GM23248 (cell line): ENCODE measurements at regions not wholly inside any gene's neighbourhood (a gene's known extent, or its start where the extent isn't known, plus 50 kb on each side); places are given as distances from the start of the nearest gene placed in this dataset.

Source experiments
- DNase-seq: peaks from one replicate; pipeline ENCODE4 v3.0.0-alpha.2; 2015
- H2AFZ ChIP-seq: fragments of 200-600 bp; sonication (generic); 2 replicates; pipeline ENCODE4 v1.6.1; 2016; ENCODE audit warnings: antibody characterized with exemption
- H3F3A ChIP-seq: fragments of 200-600 bp; sonication (generic); 2 replicates; pipeline ENCODE4 v1.6.1; 2016; ENCODE audit warnings: mild to moderate bottlenecking, antibody characterized with exemption, mixed run types; ENCODE audit not compliant: insufficient read depth
- H3K27ac ChIP-seq: fragments of 200-600 bp; sonication (generic); 2 replicates; pipeline ENCODE4 v1.5.1; 2016; ENCODE audit warnings: mild to moderate bottlenecking
- H3K27me3 ChIP-seq: fragments of 200-600 bp; sonication (generic); replicated peaks from 2 replicates; pipeline ENCODE4 v1.6.1; 2016; ENCODE audit warnings: mild to moderate bottlenecking; ENCODE audit not compliant: insufficient read depth
- H3K36me3 ChIP-seq: fragments of 200-600 bp; sonication (generic); 2 replicates; pipeline ENCODE4 v1.6.1; 2016; ENCODE audit warnings: low read depth, mild to moderate bottlenecking
- H3K4me1 ChIP-seq: fragments of 200-600 bp; sonication (generic); 2 replicates; pipeline ENCODE4 v1.6.1; 2016; ENCODE audit warnings: mild to moderate bottlenecking; ENCODE audit not compliant: insufficient read depth
- H3K4me2 ChIP-seq: fragments of 200-600 bp; sonication (generic); one replicate; pipeline ENCODE4 v1.6.1; 2016; ENCODE audit warnings: mild to moderate bottlenecking; ENCODE audit not compliant: unreplicated experiment
- H3K4me3 ChIP-seq: fragments of 200-600 bp; sonication (generic); 2 replicates; pipeline ENCODE4 v1.5.1; 2016; ENCODE audit warnings: mild to moderate bottlenecking
- H3K79me2 ChIP-seq: fragments of 200-600 bp; sonication (generic); 2 replicates; pipeline ENCODE4 v1.6.1; 2016; ENCODE audit warnings: mild to moderate bottlenecking; ENCODE audit not compliant: insufficient read depth
- H3K9ac ChIP-seq: fragments of 200-600 bp; sonication (generic); 2 replicates; pipeline ENCODE4 v1.6.1; 2016; ENCODE audit warnings: mild to moderate bottlenecking
- H3K9me2 ChIP-seq: fragments of 200-600 bp; sonication (generic); 2 replicates; pipeline ENCODE4 v1.6.1; 2016; ENCODE audit warnings: mixed run types, mild to moderate bottlenecking, moderate library complexity; ENCODE audit not compliant: insufficient read depth
- H3K9me3 ChIP-seq: fragments of 200-600 bp; sonication (generic); one replicate; pipeline ENCODE4 v1.6.1; 2017; ENCODE audit warnings: low read depth
- H4K20me1 ChIP-seq: fragments of 200-600 bp; sonication (generic); 2 replicates; pipeline ENCODE4 v1.6.0; 2016; ENCODE audit not compliant: insufficient read depth
- EZH2 ChIP-seq: fragments of 200-600 bp; sonication (generic); IDR thresholded peaks from 2 replicates; pipeline ENCODE4 v1.6.1; 2018; ENCODE audit warnings: antibody characterized with exemption, mild to moderate bottlenecking; ENCODE audit not compliant: insufficient read depth, poor library complexity, severe bottlenecking
- EZH2phosphoT487 ChIP-seq: fragments of 200-600 bp; sonication (generic); IDR thresholded peaks from 2 replicates; pipeline ENCODE4 v1.6.1; 2018; ENCODE audit warnings: antibody characterized with exemption, moderate library complexity, mild to moderate bottlenecking, low read depth; ENCODE audit not compliant: insufficient read depth
- WGBS, 2 experiments: methylation state at CpG; one replicate each; pipeline ENCODE4 v1.1.6; 2015 to 2017; ENCODE audit warnings: low lambda C conversion rate in 2 of 2, low coverage in 1 of 2; ENCODE audit errors: missing lambda C conversion rate in 2 of 2; 5-methylcytosine and 5-hydroxymethylcytosine counted together
- in situ Hi-C: fragments of 300-500 bp; cut with MboI; formaldehyde crosslinking; loops from 2 replicates; pipeline ENCODE4 v1.15.0; 2020

- DNase-seq = no peak
- no peak overlapping the region for H3K4me3 ChIP-seq
- 14 to 15% methylated on average over 3 of the region's 3 CpGs for WGBS, 2 experiments
- H3K79me2 ChIP-seq = no peaks in the 10 kb centered on the region
- H3K9me2 ChIP-seq = no peaks in the 10 kb centered on the region
- in situ Hi-C loops = no loop called here
- H3K4me1 ChIP-seq = no peaks in the 10 kb centered on the region
- H3K9me3 ChIP-seq = no peaks in the 10 kb centered on the region
- H4K20me1 ChIP-seq = no peaks in the 10 kb centered on the region
- no peak overlapping the region for H3K4me2 ChIP-seq
- H3K9ac ChIP-seq = no peak overlapping the region
- no peaks in the 10 kb centered on the region for H3F3A ChIP-seq
- no peaks in the 10 kb centered on the region for H3K36me3 ChIP-seq
- no peaks in the 10 kb centered on the region for H3K27me3 ChIP-seq
- no peak overlapping the region for H2AFZ ChIP-seq
- H3K27ac ChIP-seq = no peak overlapping the region
- no peak for TF ChIP-seq EZH2
- no peak for TF ChIP-seq EZH2phosphoT487
Measured at GRCh38 chr9:27645161-27645840, 72.0 kb upstream of the C9orf72 start.

DNA sequence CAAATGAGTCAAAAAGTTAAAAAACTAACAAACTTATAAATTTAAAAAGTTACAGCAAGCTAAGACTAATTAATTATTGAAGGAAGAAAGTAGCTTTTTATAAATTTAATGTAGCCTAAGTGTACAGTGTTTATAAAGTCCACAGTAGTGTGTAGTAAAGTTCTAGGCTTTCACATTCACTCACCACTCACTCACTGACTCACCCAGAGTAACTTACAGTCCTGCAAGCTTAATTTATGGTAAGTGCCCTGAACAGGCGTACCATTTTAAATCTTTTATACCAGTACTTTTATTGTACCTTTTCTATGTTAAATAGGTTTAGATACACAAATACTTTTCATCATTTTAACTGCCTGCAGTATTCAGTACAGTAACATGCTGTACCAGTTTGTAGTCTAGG, 80.0 kb upstream of the C9orf72 start:
- Histone ChIP-seq H3K9me2 (no peaks in the 10 kb centered on the region), H3K27me3 (no peaks in the 10 kb centered on the region), H3F3A (no peaks in the 10 kb centered on the region), H3K9ac (no peak overlapping the region), H3K4me1 (no peaks in the 10 kb centered on the region), H3K36me3 (no peaks in the 10 kb centered on the region), H3K9me3 (no peaks in the 10 kb centered on the region), H3K27ac (no peak overlapping the region), H3K79me2 (no peaks in the 10 kb centered on the region), H2AFZ (no peak overlapping the region), H3K4me3 (no peak overlapping the region), H4K20me1 (no peaks in the 10 kb centered on the region), H3K4me2 (no peak overlapping the region)
- 33 to 46% methylated on average over 1 of the region's 1 CpG for WGBS, 2 experiments
- in situ Hi-C loops = no loop called here
- no peak for TF ChIP-seq EZH2phosphoT487
- TF ChIP-seq EZH2 = no peak
- no peak for DNase-seq

DNA sequence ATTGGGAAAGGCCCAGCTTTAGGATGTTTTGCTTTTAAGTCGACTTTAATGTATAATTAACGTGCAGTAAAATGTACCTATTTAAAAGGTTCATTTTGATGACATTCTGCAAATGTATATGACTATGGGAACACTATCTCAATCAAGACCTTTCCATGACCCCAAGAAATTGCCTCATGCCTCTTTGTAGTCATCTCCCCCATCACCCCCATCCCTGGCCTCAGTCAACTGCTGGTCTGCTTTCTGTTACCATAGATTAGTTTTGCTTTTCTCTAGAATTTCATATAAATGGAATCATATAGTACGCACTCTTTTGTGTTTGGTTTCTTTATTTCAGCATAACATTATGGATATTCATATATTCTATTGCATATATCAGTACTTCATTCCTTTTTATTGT, 80.7 kb upstream of the C9orf72 start:
- in situ Hi-C loops = no loop called here
- no peaks in the 10 kb centered on the region for H4K20me1 ChIP-seq
- H3K9me2 ChIP-seq = no peaks in the 10 kb centered on the region
- H3K27me3 ChIP-seq = no peaks in the 10 kb centered on the region
- TF ChIP-seq EZH2phosphoT487 = no peak
- TF ChIP-seq EZH2 = no peak
- H3K9ac ChIP-seq = no peak overlapping the region
- no peaks in the 10 kb centered on the region for H3K36me3 ChIP-seq
- no peak for DNase-seq
- H3K79me2 ChIP-seq = no peaks in the 10 kb centered on the region
- 50 to 52% methylated on average over 3 of the region's 3 CpGs for WGBS, 2 experiments
- H2AFZ ChIP-seq = no peak overlapping the region
- H3K9me3 ChIP-seq = no peaks in the 10 kb centered on the region
- H3K4me1 ChIP-seq = no peaks in the 10 kb centered on the region
- H3K27ac ChIP-seq = no peak overlapping the region
- H3K4me3 ChIP-seq = no peak overlapping the region
- no peaks in the 10 kb centered on the region for H3F3A ChIP-seq
- H3K4me2 ChIP-seq = no peak overlapping the region

- TF ChIP-seq EZH2 (no peak), EZH2phosphoT487 (no peak)
- no peak overlapping the region for H3K9ac ChIP-seq
- no peak for DNase-seq
- no peaks in the 10 kb centered on the region for H3K36me3 ChIP-seq
- H3K27ac ChIP-seq = no peak overlapping the region
- H3K4me1 ChIP-seq = no peaks in the 10 kb centered on the region
- no peaks in the 10 kb centered on the region for H4K20me1 ChIP-seq
- H3K27me3 ChIP-seq = no peaks in the 10 kb centered on the region
- no peaks in the 10 kb centered on the region for H3F3A ChIP-seq
- in situ Hi-C loops = no loop called here
- H3K9me2 ChIP-seq = no peaks in the 10 kb centered on the region
- H3K4me2 ChIP-seq = no peak overlapping the region
- no peak overlapping the region for H3K4me3 ChIP-seq
- H3K9me3 ChIP-seq = no peaks in the 10 kb centered on the region
- H2AFZ ChIP-seq = no peak overlapping the region
- no peaks in the 10 kb centered on the region for H3K79me2 ChIP-seq
- WGBS, 2 experiments = 36 to 37% methylated on average over 17 of the region's 17 CpGs
Measured at GRCh38 chr9:27654629-27655285, 81.5 kb upstream of the C9orf72 start.
